ENCODE measurements at regions not wholly inside any gene's neighbourhood (a gene's known extent, or its start where the extent isn't known, plus 50 kb on each side); places are given as distances from the start of the nearest gene placed in this dataset.
"Not testable (repeated sequence)": the region's sequence is repeated elsewhere in the genome, so short reads cannot be mapped to it uniquely, and the experiment has no call there.

DNA sequence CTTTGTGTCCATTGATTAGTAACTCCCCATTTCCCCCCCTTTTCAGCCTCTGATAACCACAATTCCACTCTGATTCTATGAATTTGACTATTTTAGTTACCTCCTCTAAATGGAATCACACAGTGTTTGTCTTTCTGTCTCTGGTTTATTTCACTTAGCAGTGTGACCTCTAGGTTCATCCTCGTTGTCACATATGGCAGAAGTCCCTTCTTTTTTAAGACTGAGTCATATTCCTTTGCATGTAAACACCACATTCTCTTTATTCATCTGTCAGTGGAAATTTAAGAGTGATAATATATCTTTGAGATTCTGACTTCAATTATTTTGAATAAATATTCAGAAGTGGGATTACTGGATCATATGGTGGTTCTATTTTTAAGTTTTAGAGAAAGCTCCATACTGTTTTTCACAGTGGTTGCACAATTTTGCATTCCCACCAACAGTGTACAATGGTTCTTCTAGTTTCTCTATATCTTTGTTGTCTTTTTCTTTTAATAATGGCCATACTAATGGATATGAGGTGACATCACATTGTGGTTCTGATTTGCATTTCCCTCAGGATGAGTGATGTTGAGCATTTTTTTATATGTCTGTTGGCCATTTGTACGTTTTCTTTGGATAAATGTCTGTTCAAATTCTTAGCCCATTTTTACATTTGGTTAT is 126.1 kb upstream of the GRB10 start:
- no peaks in the 10 kb centered on the region for H3K9me3 ChIP-seq
- no peak for ATAC-seq
- H3K27me3 ChIP-seq = no peaks in the 10 kb centered on the region
- no peaks in the 10 kb centered on the region for H3K36me3 ChIP-seq
- H3K4me3 ChIP-seq = no peak overlapping the region
- TF ChIP-seq, protein P1, sequence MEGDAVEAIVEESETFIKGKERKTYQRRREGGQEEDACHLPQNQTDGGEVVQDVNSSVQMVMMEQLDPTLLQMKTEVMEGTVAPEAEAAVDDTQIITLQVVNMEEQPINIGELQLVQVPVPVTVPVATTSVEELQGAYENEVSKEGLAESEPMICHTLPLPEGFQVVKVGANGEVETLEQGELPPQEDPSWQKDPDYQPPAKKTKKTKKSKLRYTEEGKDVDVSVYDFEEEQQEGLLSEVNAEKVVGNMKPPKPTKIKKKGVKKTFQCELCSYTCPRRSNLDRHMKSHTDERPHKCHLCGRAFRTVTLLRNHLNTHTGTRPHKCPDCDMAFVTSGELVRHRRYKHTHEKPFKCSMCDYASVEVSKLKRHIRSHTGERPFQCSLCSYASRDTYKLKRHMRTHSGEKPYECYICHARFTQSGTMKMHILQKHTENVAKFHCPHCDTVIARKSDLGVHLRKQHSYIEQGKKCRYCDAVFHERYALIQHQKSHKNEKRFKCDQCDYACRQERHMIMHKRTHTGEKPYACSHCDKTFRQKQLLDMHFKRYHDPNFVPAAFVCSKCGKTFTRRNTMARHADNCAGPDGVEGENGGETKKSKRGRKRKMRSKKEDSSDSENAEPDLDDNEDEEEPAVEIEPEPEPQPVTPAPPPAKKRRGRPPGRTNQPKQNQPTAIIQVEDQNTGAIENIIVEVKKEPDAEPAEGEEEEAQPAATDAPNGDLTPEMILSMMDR (IDR thresholded peaks at IDR 0.05) = no peak
- no peak overlapping the region for H3K27ac ChIP-seq
- DNase-seq = no peak
- WGBS, 2 donors = 76 to 83% methylated on average over 2 of the region's 2 CpGs
- no peaks in the 10 kb centered on the region for H3K4me1 ChIP-seq
- intact Hi-C loops (cut with DNase I) = no loop called here
- no peak for FAIRE-seq

DNA sequence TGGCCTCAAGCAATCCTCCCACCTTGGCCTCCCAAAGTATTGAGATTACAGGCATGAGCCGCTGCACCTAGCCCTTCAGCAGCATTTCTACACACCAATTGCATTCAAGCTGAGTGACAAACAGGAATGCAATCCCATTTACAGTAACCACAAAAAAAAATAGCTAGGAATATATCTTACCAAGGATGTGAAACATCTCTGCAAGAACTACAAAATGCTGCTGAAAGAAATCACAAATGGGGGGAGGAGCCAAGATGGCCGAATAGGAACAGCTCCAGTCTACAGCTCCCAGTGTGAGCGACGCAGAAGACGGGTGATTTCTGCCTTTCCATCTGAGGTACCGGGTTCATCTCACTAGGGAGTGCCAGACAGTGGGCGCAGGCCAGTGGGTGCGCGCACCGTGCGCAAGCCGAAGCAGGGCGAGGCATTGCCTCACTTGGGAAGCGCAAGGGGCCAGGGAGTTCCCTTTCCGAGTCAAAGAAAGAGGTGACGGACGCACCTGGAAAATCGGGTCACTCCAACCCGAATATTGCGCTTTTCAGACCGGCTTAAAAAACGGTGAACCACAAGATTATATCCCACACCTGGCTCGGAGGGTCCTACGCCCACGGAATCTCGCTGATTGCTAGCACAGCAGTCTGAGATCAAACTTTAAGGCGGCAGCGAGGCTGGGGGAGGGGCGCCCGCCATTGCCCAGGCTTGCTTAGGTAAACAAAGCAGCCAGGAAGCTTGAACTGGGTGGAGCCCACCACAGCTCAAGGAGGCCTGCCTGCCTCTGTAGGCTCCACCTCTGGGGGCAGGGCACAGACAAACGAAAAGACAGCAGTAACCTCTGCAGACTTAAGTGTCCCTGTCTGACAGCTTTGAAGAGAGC is 116.1 kb upstream of the GRB10 start:
- H3K4me3 ChIP-seq; H3K27ac ChIP-seq; H3K27me3 ChIP-seq; DNase-seq; intact Hi-C loops (cut with DNase I); FAIRE-seq; ATAC-seq; H3K9me3 ChIP-seq; H3K4me1 ChIP-seq; H3K36me3 ChIP-seq: not testable (repeated sequence)
- WGBS, 2 donors = 83 to 84% methylated on average over 27 to 30 of the region's 31 CpGs

DNA sequence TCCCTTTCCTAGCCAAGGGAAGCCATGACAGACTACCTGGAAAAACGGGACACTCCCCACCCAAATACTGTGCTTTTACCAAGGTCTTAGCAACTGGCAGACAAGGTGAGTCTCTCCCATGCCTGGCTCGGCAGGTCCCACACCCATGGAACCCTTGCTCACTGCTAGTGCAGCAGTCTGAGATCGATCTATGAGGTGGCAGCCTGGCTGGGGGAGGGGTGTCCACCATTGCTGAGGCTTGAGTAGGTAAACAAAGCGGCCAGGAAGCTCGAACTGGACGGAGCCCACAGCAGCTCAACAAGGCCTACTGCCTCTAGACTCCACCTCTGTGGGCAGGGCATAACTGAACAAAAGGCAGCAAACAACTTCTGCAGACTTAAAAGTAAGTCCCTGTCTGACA is 104.4 kb upstream of the GRB10 start:
- WGBS, 2 donors = 51 to 72% methylated on average over 6 of the region's 6 CpGs
- FAIRE-seq; H3K27ac ChIP-seq; H3K27me3 ChIP-seq; H3K4me1 ChIP-seq; H3K9me3 ChIP-seq; ATAC-seq; intact Hi-C loops (cut with DNase I); H3K36me3 ChIP-seq; H3K4me3 ChIP-seq; DNase-seq: not testable (repeated sequence)

DNA sequence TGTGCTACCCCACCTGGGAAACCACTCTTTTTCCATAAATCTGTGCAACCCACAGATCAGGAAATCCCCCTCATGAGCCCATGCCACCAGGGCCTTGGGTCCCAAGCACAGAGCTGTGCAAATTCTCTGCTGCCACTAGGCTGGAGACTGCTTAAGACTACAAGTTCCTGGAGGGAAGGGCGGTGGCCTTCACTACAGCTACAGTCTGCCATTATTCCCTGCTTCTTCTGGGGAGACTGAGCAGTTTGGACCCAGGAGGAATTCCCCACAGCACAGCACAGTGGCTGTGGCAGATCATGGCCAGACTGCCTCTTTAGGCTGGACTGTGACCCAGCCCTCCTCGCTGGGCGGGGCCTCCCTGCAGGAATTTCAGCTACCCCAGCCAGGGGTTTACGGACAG is 89.7 kb upstream of the GRB10 start:
- DNase-seq (peak in 1 of 6 donors; percentile 29), ATAC-seq (no peak), FAIRE-seq (no peak)
- TF ChIP-seq, protein P1 (IDR thresholded peaks at IDR 0.05) = no peak
- Histone ChIP-seq H3K4me1 (peaks cover 0 to 2% (median 0%) of the 10 kb centered on the region in 3 donors), H3K4me3 (no peak overlapping the region), H3K27ac (no peak overlapping the region), H3K36me3 (no peaks in the 10 kb centered on the region), H3K9me3 (no peaks in the 10 kb centered on the region), H3K27me3 (no peaks in the 10 kb centered on the region)
- intact Hi-C loops (cut with DNase I) = no loop called here
- 85 to 98% methylated on average over 4 of the region's 4 CpGs for WGBS, 2 donors

DNA sequence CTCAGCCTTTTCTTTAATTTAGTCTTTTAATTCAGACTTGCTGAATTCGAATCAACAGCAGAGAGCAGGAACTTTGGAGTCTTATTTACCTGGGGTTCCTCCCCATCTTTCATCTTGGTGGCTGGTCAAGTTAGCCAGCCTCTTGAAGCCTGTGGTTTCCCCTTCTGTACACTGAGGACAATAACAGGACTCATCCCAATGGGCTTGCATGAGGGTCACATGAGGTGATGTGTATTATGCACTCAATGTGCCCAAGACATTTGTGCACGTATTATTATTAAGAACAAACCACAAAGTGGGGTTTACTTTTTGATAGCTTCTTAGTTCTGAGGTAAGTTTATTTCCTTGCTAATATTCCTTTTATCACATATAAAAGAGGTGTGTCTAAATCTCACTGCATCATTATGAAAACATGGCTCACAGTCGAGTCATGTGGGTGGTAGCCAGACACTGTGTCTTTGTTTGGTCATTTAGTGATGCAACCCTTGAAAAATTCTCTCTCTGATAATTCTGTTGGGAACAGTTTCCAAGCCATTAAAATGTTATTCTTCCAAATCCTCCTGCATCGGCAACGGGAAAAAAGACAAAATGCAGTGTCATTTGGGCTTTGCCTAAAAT is 86.5 kb upstream of the GRB10 start:
- no peak overlapping the region for H3K4me3 ChIP-seq
- H3K36me3 ChIP-seq = no peaks in the 10 kb centered on the region
- H3K4me1 ChIP-seq = peaks cover 0 to 8% (median 0%) of the 10 kb centered on the region in 3 donors
- TF ChIP-seq, protein P1 (IDR thresholded peaks at IDR 0.05) = no peak
- 64 to 65% methylated on average over 5 of the region's 5 CpGs for WGBS, 2 donors
- H3K27ac ChIP-seq = peak overlapping the region in 2 of 4 donors; percentile 71 to 78
- no peaks in the 10 kb centered on the region for H3K27me3 ChIP-seq
- FAIRE-seq (no peak), ATAC-seq (peak; percentile 70 to 83 (median 80)), DNase-seq (peak in 2 of 6 donors; percentile 18 to 24)
- H3K9me3 ChIP-seq = no peaks in the 10 kb centered on the region
- intact Hi-C loops (cut with DNase I) = no loop called here
